CD14-positive monocyte (primary cell): ENCODE measurements at regions not wholly inside any gene's neighbourhood (a gene's known extent, or its start where the extent isn't known, plus 50 kb on each side); places are given as distances from the start of the nearest gene placed in this dataset.

Experiments used
- DNase-seq, 3 donors: peaks; one replicate each; pipeline ENCODE4 v3.0.0-alpha.2; 2011 to 2022
- H2AFZ ChIP-seq: 2 replicates; pipeline ENCODE4 v1.6.0; 2012; ENCODE audit warnings: mild to moderate bottlenecking, low read depth, low read length, inconsistent platforms; ENCODE audit not compliant: insufficient read depth, poor library complexity, severe bottlenecking
- H3K27ac ChIP-seq, 2 donors: 1 replicate in 1 of 2; 2 replicates in 1 of 2; pipeline ENCODE4 v1.5.1; 2012 to 2013; ENCODE audit warnings: low read length in 2 of 2, control low read depth in 1 of 2, inconsistent platforms in 1 of 2, low read depth in 1 of 2, mild to moderate bottlenecking in 1 of 2
- H3K27me3 ChIP-seq, 2 donors: one replicate each; pipeline versions ENCODE4 v1.6.0 to v1.6.1; 2011 to 2013; ENCODE audit warnings: low read length in 2 of 2; ENCODE audit not compliant: control insufficient read depth in 2 of 2, insufficient read depth in 2 of 2
- H3K36me3 ChIP-seq, 2 donors: replicated peaks in 1 of 2; 1 replicate in 1 of 2; 2 replicates in 1 of 2; pipeline versions ENCODE4 v1.5.1 to v1.6.1; 2012 to 2013; ENCODE audit warnings: low read length in 2 of 2, control low read depth in 1 of 2, inconsistent platforms in 1 of 2, mild to moderate bottlenecking in 1 of 2; ENCODE audit not compliant: insufficient read depth in 2 of 2, control insufficient read depth in 1 of 2
- H3K4me1 ChIP-seq, 2 donors: 1 replicate in 1 of 2; 2 replicates in 1 of 2; pipeline versions ENCODE4 v1.5.1 to v1.6.1; 2012 to 2013; ENCODE audit warnings: low read length in 2 of 2, control low read depth in 1 of 2, inconsistent platforms in 1 of 2, mild to moderate bottlenecking in 1 of 2, moderate library complexity in 1 of 2; ENCODE audit not compliant: insufficient read depth in 2 of 2, control insufficient read depth in 1 of 2
- H3K4me2 ChIP-seq: replicated peaks from 2 replicates; pipeline ENCODE3; 2012; ENCODE audit warnings: low read length, moderate library complexity, mild to moderate bottlenecking; ENCODE audit not compliant: poor library complexity, severe bottlenecking; ENCODE audit errors: extremely low read depth
- H3K4me3 ChIP-seq, 3 experiments: fragments of 200-600 bp in 1 of 3; sonication (generic) in 1 of 3; replicated peaks in 1 of 3; 1 replicate in 2 of 3; 2 replicates in 1 of 3; pipeline ENCODE4 v1.5.1; 2011 to 2013; ENCODE audit warnings: low read length in 3 of 3, mild to moderate bottlenecking in 3 of 3, control low read depth in 2 of 3, low read depth in 2 of 3, inconsistent platforms in 1 of 3, moderate library complexity in 1 of 3
- H3K79me2 ChIP-seq: 2 replicates; pipeline ENCODE4 v1.6.0; 2012; ENCODE audit warnings: mild to moderate bottlenecking, control low read depth, inconsistent platforms, low read length, moderate library complexity; ENCODE audit not compliant: insufficient read depth
- H3K9ac ChIP-seq: 2 replicates; pipeline ENCODE4 v1.6.0; 2017; ENCODE audit warnings: low read length, mild to moderate bottlenecking; ENCODE audit not compliant: insufficient read depth, poor library complexity, severe bottlenecking
- H3K9me3 ChIP-seq, 2 donors: replicated peaks in 1 of 2; 1 replicate in 1 of 2; 2 replicates in 1 of 2; pipeline versions ENCODE4 v1.5.1 to v1.6.1; 2012 to 2013; ENCODE audit warnings: low read length in 2 of 2, control low read depth in 1 of 2; ENCODE audit not compliant: control insufficient read depth in 1 of 2, insufficient read depth in 1 of 2
- H4K20me1 ChIP-seq: 2 replicates; pipeline ENCODE4 v1.6.0; 2012; ENCODE audit warnings: mild to moderate bottlenecking, low read length, control low read depth, moderate library complexity; ENCODE audit not compliant: insufficient read depth
- H3K27ac Mint-ChIP-seq, 7 donors: one replicate each; pipeline ENCODE4 v1.8.0; 2020; ENCODE audit warnings: mild to moderate bottlenecking in 7 of 7, mixed read lengths in 7 of 7, moderate library complexity in 6 of 7, inconsistent platforms in 2 of 7
- H3K27me3 Mint-ChIP-seq, 3 donors: one replicate each; pipeline ENCODE4 v1.8.0; 2021 to 2022; ENCODE audit warnings: low read depth in 3 of 3, mild to moderate bottlenecking in 3 of 3, mixed read lengths in 3 of 3, moderate library complexity in 3 of 3, inconsistent platforms in 1 of 3
- H3K36me3 Mint-ChIP-seq, 2 donors: one replicate each; pipeline ENCODE4 v1.8.0; 2020; ENCODE audit warnings: mixed read lengths in 2 of 2, inconsistent platforms in 1 of 2, mild to moderate bottlenecking in 1 of 2
- H3K4me1 Mint-ChIP-seq: one replicate; pipeline ENCODE4 v1.8.0; 2020; ENCODE audit warnings: mild to moderate bottlenecking, mixed read lengths
- H3K4me3 Mint-ChIP-seq, 2 donors: one replicate each; pipeline ENCODE4 v1.8.0; 2020; ENCODE audit warnings: mild to moderate bottlenecking in 2 of 2, mixed read lengths in 2 of 2, moderate library complexity in 1 of 2
- H3K9me3 Mint-ChIP-seq, 7 donors: one replicate each; pipeline ENCODE4 v1.8.0; 2020 to 2022; ENCODE audit warnings: mixed read lengths in 7 of 7, mild to moderate bottlenecking in 6 of 7, moderate library complexity in 6 of 7, inconsistent platforms in 2 of 7
- CTCF ChIP-seq: fragments of 200-600 bp; IDR thresholded peaks from one replicate; pipeline ENCODE4 v1.8.0; 2022; ENCODE audit warnings: antibody characterized with exemption, mild to moderate bottlenecking
- WGBS: methylation state at CpG from one replicate; pipeline ENCODE4 v1.1.5; 2013; ENCODE audit warnings: missing lambda C conversion rate; ENCODE audit not compliant: insufficient coverage; 5-methylcytosine and 5-hydroxymethylcytosine counted together
- intact Hi-C, 2 donors: fragments of 100-400 bp; cut with micrococcal nuclease; formaldehyde crosslinking; loops; one replicate each; pipeline versions ENCODE4 v1.15.0 to v1.15.1; 2023

DNA sequence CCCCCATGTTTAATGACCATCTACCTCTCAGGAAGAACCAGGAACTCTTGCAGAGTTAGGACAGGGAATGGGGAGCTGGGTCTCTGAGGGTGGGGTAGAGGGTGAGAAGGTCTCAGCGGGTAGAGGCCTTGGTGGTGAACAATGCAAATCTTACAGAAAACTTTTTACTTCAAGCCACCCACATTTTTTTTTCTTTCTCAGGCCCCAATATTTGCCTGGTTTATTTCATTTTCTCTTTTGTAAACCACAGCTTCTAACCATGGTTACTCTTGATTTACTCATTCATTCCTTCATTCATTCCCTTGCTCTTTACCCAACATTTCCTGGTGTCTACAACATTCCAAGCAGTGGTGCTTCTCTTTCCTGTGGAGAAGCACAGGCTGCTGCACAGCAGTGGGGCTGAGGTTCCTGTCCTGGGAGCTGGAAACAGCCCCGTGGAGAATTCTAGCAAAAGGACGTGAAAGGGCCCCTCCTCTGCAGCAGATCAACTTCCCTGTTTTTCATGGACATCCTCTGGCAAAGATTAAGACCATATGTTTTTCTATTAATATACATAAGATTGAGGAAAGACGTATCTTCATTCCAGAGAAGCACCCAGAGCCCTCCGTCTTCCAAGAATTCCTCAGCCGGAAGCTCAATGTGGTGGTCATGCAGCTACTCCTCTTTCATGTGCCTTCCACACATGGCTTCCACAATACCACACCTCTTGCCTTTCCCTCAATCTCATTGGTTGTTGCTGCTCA, 224.4 kb upstream of the SESN3 start:
- no peaks in the 10 kb centered on the region for H3K36me3 Mint-ChIP-seq
- TF ChIP-seq CTCF, result no peak
- no peaks in the 10 kb centered on the region for H3K79me2 ChIP-seq
- no peak overlapping the region for H3K4me3 ChIP-seq
- no peak for DNase-seq
- H3K4me1 ChIP-seq, result peaks cover 3 to 14% of the 10 kb centered on the region in 2 donors
- no peak overlapping the region for H3K4me2 ChIP-seq
- H3K9ac ChIP-seq, result no peak overlapping the region
- peaks cover 0 to 5% (median 0%) of the 10 kb centered on the region in 3 donors for H3K27me3 Mint-ChIP-seq
- H3K9me3 ChIP-seq, result peaks cover 0 to 4% of the 10 kb centered on the region in 2 donors
- H3K9me3 Mint-ChIP-seq, result peaks cover 0 to 6% (median 3%) of the 10 kb centered on the region in 7 donors
- H3K27ac Mint-ChIP-seq, result peak overlapping the region in 1 of 7 donors; percentile 78
- H3K36me3 ChIP-seq, result no peaks in the 10 kb centered on the region
- peak overlapping the region in 1 of 2 donors; percentile 54 for H3K4me3 Mint-ChIP-seq
- H3K27me3 ChIP-seq, result no peaks in the 10 kb centered on the region
- intact Hi-C loops, result no loop called here
- peak overlapping the region; percentile 38 for H2AFZ ChIP-seq
- no peak overlapping the region for H3K27ac ChIP-seq
- peaks cover 29% of the 10 kb centered on the region for H3K4me1 Mint-ChIP-seq
- 100% methylated on average over 1 of the region's 6 CpGs for WGBS
- H4K20me1 ChIP-seq, result no peaks in the 10 kb centered on the region

GRCh38 chr11:95453616-95454171, 222.7 kb upstream of the SESN3 start:
- TF ChIP-seq CTCF, result no peak
- Histone ChIP-seq H3K4me1 (peaks cover 3 to 14% of the 10 kb centered on the region in 2 donors), H3K79me2 (no peaks in the 10 kb centered on the region), H3K4me3 (no peak overlapping the region), H3K27me3 (no peaks in the 10 kb centered on the region), H3K4me2 (no peak overlapping the region), H3K9ac (no peak overlapping the region), H4K20me1 (no peaks in the 10 kb centered on the region), H3K27ac (no peak overlapping the region), H3K36me3 (no peaks in the 10 kb centered on the region), H3K9me3 (no peaks in the 10 kb centered on the region), H2AFZ (no peak overlapping the region)
- no peak overlapping the region for H3K27ac Mint-ChIP-seq
- H3K4me3 Mint-ChIP-seq, result no peak overlapping the region
- no peaks in the 10 kb centered on the region for H3K36me3 Mint-ChIP-seq
- H3K9me3 Mint-ChIP-seq, result peaks cover 0 to 3% (median 0%) of the 10 kb centered on the region in 7 donors
- DNase-seq, result no peak
- WGBS, result 92% methylated on average over 6 of the region's 7 CpGs
- intact Hi-C loops, result no loop called here
- H3K4me1 Mint-ChIP-seq, result peaks cover 31% of the 10 kb centered on the region
- H3K27me3 Mint-ChIP-seq, result peaks cover 0 to 7% (median 0%) of the 10 kb centered on the region in 3 donors
